ENCODE measurements at regions not wholly inside any gene's neighbourhood (a gene's known extent, or its start where the extent isn't known, plus 50 kb on each side); places are given as distances from the start of the nearest gene placed in this dataset.
"Not testable (repeated sequence)": the region's sequence is repeated elsewhere in the genome, so short reads cannot be mapped to it uniquely, and the experiment has no call there.

GRCh38 chr1:143651350-143651992, 320.3 kb downstream of the FAM72C start:
- H3K9me3 Mint-ChIP-seq, result peaks cover 8 to 12% of the 10 kb centered on the region in 2 donors
- intact Hi-C loops (cut with micrococcal nuclease), result no loop called here
- peaks cover 35 to 56% of the 10 kb centered on the region in 2 donors for H3K27me3 Mint-ChIP-seq (ENCODE audit: low read depth in 2 of 2)
- no peak overlapping the region for H3K27ac Mint-ChIP-seq
- Histone ChIP-seq H3K9me3 (ENCODE audit: control insufficient read depth, insufficient read depth, low read length) (peaks cover 12% of the 10 kb centered on the region), H3K36me3 (ENCODE audit: control insufficient read depth, insufficient read depth, low read length) (no peaks in the 10 kb centered on the region), H3K27ac (ENCODE audit: low read length) (no peak overlapping the region), H3K27me3 (ENCODE audit: control insufficient read depth, insufficient read depth, low read length) (peaks cover 21% of the 10 kb centered on the region), H3K4me1 (ENCODE audit: control insufficient read depth, insufficient read depth, low read length) (no peaks in the 10 kb centered on the region), H3K4me3 (ENCODE audit: low read length) (no peak overlapping the region)
- 11% methylated on average over 31 of the region's 31 CpGs for WGBS (ENCODE audit: insufficient coverage)
- peaks cover 5% of the 10 kb centered on the region for H3K36me3 Mint-ChIP-seq
- H3K4me3 Mint-ChIP-seq, result no peak overlapping the region
- H3K4me1 Mint-ChIP-seq, result no peaks in the 10 kb centered on the region
- TF ChIP-seq CTCF (IDR thresholded peaks at IDR 0.05), result no peak
- DNase-seq (no peak), ATAC-seq (no peak)

GRCh38 chr1:143644035-143644434, 327.8 kb downstream of the FAM72C start:
- Mint-ChIP-seq H3K36me3 (peaks cover 11% of the 10 kb centered on the region), H3K27me3 (ENCODE audit: low read depth in 2 of 2) (peaks cover 10 to 16% of the 10 kb centered on the region in 2 donors)
- H3K4me3 Mint-ChIP-seq; H3K27ac Mint-ChIP-seq; H3K9me3 ChIP-seq (ENCODE audit: control insufficient read depth, insufficient read depth, low read length); H3K4me1 ChIP-seq (ENCODE audit: control insufficient read depth, insufficient read depth, low read length); DNase-seq; ATAC-seq; intact Hi-C loops (cut with micrococcal nuclease); H3K4me3 ChIP-seq (ENCODE audit: low read length); H3K9me3 Mint-ChIP-seq; H3K27me3 ChIP-seq (ENCODE audit: control insufficient read depth, insufficient read depth, low read length); H3K4me1 Mint-ChIP-seq; H3K36me3 ChIP-seq (ENCODE audit: control insufficient read depth, insufficient read depth, low read length); H3K27ac ChIP-seq (ENCODE audit: low read length): not testable (repeated sequence)
- 6% methylated on average over 1 of the region's 1 CpG for WGBS (ENCODE audit: insufficient coverage)

- Mint-ChIP-seq H3K4me3 (no peak overlapping the region), H3K4me1 (no peaks in the 10 kb centered on the region), H3K9me3 (peaks cover 4 to 5% of the 10 kb centered on the region in 2 donors), H3K36me3 (peaks cover 11% of the 10 kb centered on the region), H3K27ac (no peak overlapping the region), H3K27me3 (ENCODE audit: low read depth in 2 of 2) (peaks cover 8 to 16% of the 10 kb centered on the region in 2 donors)
- no peak for ATAC-seq
- TF ChIP-seq CTCF (IDR thresholded peaks at IDR 0.05), result no peak
- DNase-seq, result no peak
- Histone ChIP-seq H3K4me1 (ENCODE audit: control insufficient read depth, insufficient read depth, low read length) (no peaks in the 10 kb centered on the region), H3K27me3 (ENCODE audit: control insufficient read depth, insufficient read depth, low read length) (peaks cover 9% of the 10 kb centered on the region), H3K4me3 (ENCODE audit: low read length) (no peak overlapping the region), H3K27ac (ENCODE audit: low read length) (no peak overlapping the region), H3K36me3 (ENCODE audit: control insufficient read depth, insufficient read depth, low read length) (no peaks in the 10 kb centered on the region), H3K9me3 (ENCODE audit: control insufficient read depth, insufficient read depth, low read length) (no peaks in the 10 kb centered on the region)
- intact Hi-C loops (cut with micrococcal nuclease), result no loop called here
- 8% methylated on average over 56 of the region's 56 CpGs for WGBS (ENCODE audit: insufficient coverage)
These were observed 328.5 kb downstream of the FAM72C start for GRCh38 chr1:143643148-143643885.

- H3K27me3 Mint-ChIP-seq (ENCODE audit: low read depth in 2 of 2), result peaks cover 2 to 9% of the 10 kb centered on the region in 2 donors
- H3K9me3 Mint-ChIP-seq, result peaks cover 0 to 2% of the 10 kb centered on the region in 2 donors
- ATAC-seq (no peak), DNase-seq (no peak)
- H3K36me3 Mint-ChIP-seq, result no peaks in the 10 kb centered on the region
- H3K27ac Mint-ChIP-seq, result no peak overlapping the region
- Histone ChIP-seq H3K4me3 (ENCODE audit: low read length) (no peak overlapping the region), H3K36me3 (ENCODE audit: control insufficient read depth, insufficient read depth, low read length) (no peaks in the 10 kb centered on the region), H3K9me3 (ENCODE audit: control insufficient read depth, insufficient read depth, low read length) (no peaks in the 10 kb centered on the region), H3K27ac (ENCODE audit: low read length) (no peak overlapping the region), H3K4me1 (ENCODE audit: control insufficient read depth, insufficient read depth, low read length) (no peaks in the 10 kb centered on the region), H3K27me3 (ENCODE audit: control insufficient read depth, insufficient read depth, low read length) (no peaks in the 10 kb centered on the region)
- intact Hi-C loops (cut with micrococcal nuclease), result no loop called here
- WGBS (ENCODE audit: insufficient coverage), result 46% methylated on average over 2 of the region's 2 CpGs
- H3K4me3 Mint-ChIP-seq, result no peak overlapping the region
- no peaks in the 10 kb centered on the region for H3K4me1 Mint-ChIP-seq
- TF ChIP-seq CTCF (IDR thresholded peaks at IDR 0.05), result no peak
These were observed 345.9 kb downstream of the FAM72C start for GRCh38 chr1:143625886-143626285.

Data from natural killer cell (primary cell).